IMR-90 (cell line): ENCODE measurements at regions not wholly inside any gene's neighbourhood (a gene's known extent, or its start where the extent isn't known, plus 50 kb on each side); places are given as distances from the start of the nearest gene placed in this dataset.

Experiments
- CEBPB ChIP-seq: IDR thresholded peaks from 2 replicates; pipeline ENCODE4 v1.6.1; 2012; ENCODE audit warnings: low read depth, low read length, improper control_type of control experiment
- CHD1 ChIP-seq: IDR thresholded peaks from 2 replicates; pipeline ENCODE4 v1.6.1; 2012; ENCODE audit warnings: low read depth, low read length, improper control_type of control experiment
- FOS ChIP-seq: fragments of 150-350 bp; IDR thresholded peaks from 2 replicates; pipeline ENCODE4 v1.6.1; 2016; ENCODE audit warnings: low read depth, low read length
- MXI1 ChIP-seq: IDR thresholded peaks from 2 replicates; pipeline ENCODE4 v1.6.1; 2012; ENCODE audit warnings: low read depth, mild to moderate bottlenecking, low read length, moderate library complexity, borderline replicate concordance
- NFE2L2 ChIP-seq: fragments of 150-350 bp; IDR thresholded peaks from 2 replicates; pipeline ENCODE4 v1.6.1; 2016; ENCODE audit warnings: low read depth, mild to moderate bottlenecking, low read length
- POLR2A ChIP-seq: IDR thresholded peaks from 2 replicates; pipeline ENCODE4 v1.6.1; 2012; ENCODE audit warnings: mild to moderate bottlenecking, low read depth, low read length
- RAD21 ChIP-seq: IDR thresholded peaks from 2 replicates; pipeline ENCODE4 v1.6.1; 2012; ENCODE audit warnings: low read length, improper control_type of control experiment
- RCOR1 ChIP-seq: IDR thresholded peaks from 2 replicates; pipeline ENCODE4 v1.6.1; 2012; ENCODE audit warnings: mild to moderate bottlenecking, low read length, improper control_type of control experiment; ENCODE audit not compliant: insufficient replicate concordance
- RFX5 ChIP-seq: IDR thresholded peaks from 2 replicates; pipeline ENCODE4 v1.8.0; 2012; ENCODE audit warnings: low read depth, mild to moderate bottlenecking, low read length, moderate library complexity
- SMC3 ChIP-seq: fragments of 150-350 bp; IDR thresholded peaks from 2 replicates; pipeline ENCODE4 v1.6.1; 2016; ENCODE audit warnings: low read depth, mild to moderate bottlenecking, antibody characterized with exemption, low read length, moderate library complexity
- USF2 ChIP-seq: fragments of 150-350 bp; IDR thresholded peaks from 2 replicates; pipeline ENCODE4 v1.6.1; 2017; ENCODE audit warnings: mild to moderate bottlenecking, antibody characterized with exemption, low read length, low read depth
- TF ChIP-seq, protein P1 (sequence below): conservative IDR thresholded peaks from 2 replicates; pipeline ENCODE4 v1.5.1; 2012; ENCODE audit warnings: mild to moderate bottlenecking, low read depth, low read length, improper control_type of control experiment
- TF ChIP-seq, protein P2 (sequence below): fragments of 150-350 bp; IDR thresholded peaks from 2 replicates; pipeline ENCODE4 v1.6.1; 2016; ENCODE audit warnings: low read depth, mild to moderate bottlenecking, low read length, moderate library complexity, borderline replicate concordance

DNA sequence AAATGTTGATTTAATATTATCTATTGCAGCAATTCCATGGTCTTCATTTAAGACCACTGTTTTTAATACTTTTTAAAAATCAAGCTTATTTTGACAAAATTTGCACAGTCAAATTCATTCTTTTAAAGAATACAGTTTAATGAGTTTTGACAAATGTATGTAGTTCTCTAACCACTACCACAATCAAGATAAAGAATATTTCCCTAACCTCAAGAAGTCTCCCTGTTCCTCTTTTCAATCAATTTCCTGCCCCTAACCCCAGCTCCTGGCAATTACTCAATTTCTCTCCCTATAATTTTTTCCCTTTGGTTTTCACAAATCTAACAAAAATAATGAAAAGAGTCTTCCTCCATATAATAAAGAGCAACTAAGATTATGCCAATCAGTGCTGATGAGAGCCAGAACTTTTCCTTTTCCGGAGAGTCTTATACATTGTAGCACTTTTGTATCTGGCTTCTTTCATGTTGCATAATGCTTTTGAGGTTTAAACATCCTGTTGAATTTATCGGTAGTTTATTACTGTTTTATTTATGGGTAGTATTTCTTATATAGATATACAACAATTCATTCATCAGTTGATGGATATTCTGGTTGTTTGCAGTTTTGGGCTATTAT lies 231.7 kb downstream of the AASDHPPT start:
- TF ChIP-seq, protein P1, sequence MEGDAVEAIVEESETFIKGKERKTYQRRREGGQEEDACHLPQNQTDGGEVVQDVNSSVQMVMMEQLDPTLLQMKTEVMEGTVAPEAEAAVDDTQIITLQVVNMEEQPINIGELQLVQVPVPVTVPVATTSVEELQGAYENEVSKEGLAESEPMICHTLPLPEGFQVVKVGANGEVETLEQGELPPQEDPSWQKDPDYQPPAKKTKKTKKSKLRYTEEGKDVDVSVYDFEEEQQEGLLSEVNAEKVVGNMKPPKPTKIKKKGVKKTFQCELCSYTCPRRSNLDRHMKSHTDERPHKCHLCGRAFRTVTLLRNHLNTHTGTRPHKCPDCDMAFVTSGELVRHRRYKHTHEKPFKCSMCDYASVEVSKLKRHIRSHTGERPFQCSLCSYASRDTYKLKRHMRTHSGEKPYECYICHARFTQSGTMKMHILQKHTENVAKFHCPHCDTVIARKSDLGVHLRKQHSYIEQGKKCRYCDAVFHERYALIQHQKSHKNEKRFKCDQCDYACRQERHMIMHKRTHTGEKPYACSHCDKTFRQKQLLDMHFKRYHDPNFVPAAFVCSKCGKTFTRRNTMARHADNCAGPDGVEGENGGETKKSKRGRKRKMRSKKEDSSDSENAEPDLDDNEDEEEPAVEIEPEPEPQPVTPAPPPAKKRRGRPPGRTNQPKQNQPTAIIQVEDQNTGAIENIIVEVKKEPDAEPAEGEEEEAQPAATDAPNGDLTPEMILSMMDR: no peak
- TF ChIP-seq FOS (no peak), RCOR1 (no peak), POLR2A (no peak), USF2 (no peak), CEBPB (no peak), RFX5 (no peak), CHD1 (no peak), SMC3 (no peak), RAD21 (no peak), MXI1 (no peak), NFE2L2 (no peak)
- TF ChIP-seq, protein P2, sequence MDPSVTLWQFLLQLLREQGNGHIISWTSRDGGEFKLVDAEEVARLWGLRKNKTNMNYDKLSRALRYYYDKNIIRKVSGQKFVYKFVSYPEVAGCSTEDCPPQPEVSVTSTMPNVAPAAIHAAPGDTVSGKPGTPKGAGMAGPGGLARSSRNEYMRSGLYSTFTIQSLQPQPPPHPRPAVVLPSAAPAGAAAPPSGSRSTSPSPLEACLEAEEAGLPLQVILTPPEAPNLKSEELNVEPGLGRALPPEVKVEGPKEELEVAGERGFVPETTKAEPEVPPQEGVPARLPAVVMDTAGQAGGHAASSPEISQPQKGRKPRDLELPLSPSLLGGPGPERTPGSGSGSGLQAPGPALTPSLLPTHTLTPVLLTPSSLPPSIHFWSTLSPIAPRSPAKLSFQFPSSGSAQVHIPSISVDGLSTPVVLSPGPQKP: no peak
